Body of pancreas (tissue), 4 donors: ENCODE measurements at regions not wholly inside any gene's neighbourhood (a gene's known extent, or its start where the extent isn't known, plus 50 kb on each side); places are given as distances from the start of the nearest gene placed in this dataset.

Source experiments
- ATAC-seq: fragments of 150-250 bp; one replicate; pipeline ENCODE4 v1.9.1; 2016
- DNase-seq, 4 donors: peaks; one replicate each; pipeline ENCODE4 v3.0.0-alpha.2; 2019
- H3K27ac ChIP-seq, 4 donors: fragments of 200-600 bp; sonication (generic); 1 replicate in 3 of 4; 2 replicates in 1 of 4; pipeline versions ENCODE4 v1.5.1 to v1.6.1; 2016 to 2019; ENCODE audit warnings: mild to moderate bottlenecking in 1 of 4, mixed read lengths in 1 of 4, moderate library complexity in 1 of 4
- H3K27me3 ChIP-seq, 2 donors: fragments of 200-600 bp; sonication (generic); one replicate each; pipeline ENCODE4 v1.6.0; 2016; ENCODE audit warnings: mild to moderate bottlenecking in 1 of 2
- H3K36me3 ChIP-seq, 2 donors: fragments of 200-600 bp; sonication (generic); replicated peaks in 1 of 2; 2 replicates each; pipeline ENCODE4 v1.5.1; 2016; ENCODE audit warnings: low read depth in 2 of 2; ENCODE audit not compliant: insufficient read depth in 1 of 2
- H3K4me1 ChIP-seq: fragments of 200-600 bp; sonication (generic); one replicate; pipeline ENCODE4 v1.6.0; 2016
- H3K4me3 ChIP-seq, 2 donors: fragments of 200-600 bp; sonication (generic); 1 replicate in 1 of 2; 2 replicates in 1 of 2; pipeline ENCODE4 v1.5.1; 2016 to 2019
- H3K9me3 ChIP-seq, 3 donors: fragments of 200-600 bp; sonication (generic); 1 replicate in 2 of 3; 2 replicates in 1 of 3; pipeline ENCODE4 v1.5.1; 2016
- POLR2A ChIP-seq, 3 donors: fragments of 450-650 bp; IDR thresholded peaks; one replicate each; pipeline ENCODE4 v1.6.1; 2016; ENCODE audit warnings: antibody characterized with exemption in 3 of 3, mild to moderate bottlenecking in 2 of 3
- WGBS, 2 donors: methylation state at CpG; one replicate each; pipeline ENCODE4 v1.1.5; 2017; 5-methylcytosine and 5-hydroxymethylcytosine counted together
- intact Hi-C: fragments of 100-400 bp; cut with DNase I; formaldehyde crosslinking; loops from one replicate; pipeline ENCODE4 v1.15.1; 2023
- TF ChIP-seq, protein P1 (sequence below), 7 experiments: fragments of 450-650 bp in 4 of 7; fragments of 200-600 bp in 3 of 7; sonication (generic) in 3 of 7; IDR thresholded peaks; one replicate each; pipeline ENCODE4 v1.5.1; 2016 to 2019; ENCODE audit warnings: antibody characterized with exemption in 7 of 7

DNA sequence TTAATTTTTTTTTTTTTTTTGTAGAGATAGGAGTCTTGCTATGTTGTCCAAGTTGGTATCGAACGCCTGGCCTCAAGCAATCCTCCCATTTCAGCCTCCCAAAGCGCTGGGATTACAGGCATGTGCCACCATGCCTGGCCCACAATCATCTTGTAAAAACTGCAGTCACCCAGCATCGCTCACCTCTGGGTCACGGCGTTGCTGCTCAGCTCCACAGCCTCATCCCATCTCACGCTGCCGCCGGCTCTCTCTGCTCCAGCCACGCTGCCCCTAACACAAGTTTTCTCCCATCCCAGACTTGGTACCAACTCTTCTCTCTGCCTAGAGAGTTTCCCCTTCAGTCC, 69.2 kb downstream of the MAP1LC3B2 start:
- TF ChIP-seq, protein P1, sequence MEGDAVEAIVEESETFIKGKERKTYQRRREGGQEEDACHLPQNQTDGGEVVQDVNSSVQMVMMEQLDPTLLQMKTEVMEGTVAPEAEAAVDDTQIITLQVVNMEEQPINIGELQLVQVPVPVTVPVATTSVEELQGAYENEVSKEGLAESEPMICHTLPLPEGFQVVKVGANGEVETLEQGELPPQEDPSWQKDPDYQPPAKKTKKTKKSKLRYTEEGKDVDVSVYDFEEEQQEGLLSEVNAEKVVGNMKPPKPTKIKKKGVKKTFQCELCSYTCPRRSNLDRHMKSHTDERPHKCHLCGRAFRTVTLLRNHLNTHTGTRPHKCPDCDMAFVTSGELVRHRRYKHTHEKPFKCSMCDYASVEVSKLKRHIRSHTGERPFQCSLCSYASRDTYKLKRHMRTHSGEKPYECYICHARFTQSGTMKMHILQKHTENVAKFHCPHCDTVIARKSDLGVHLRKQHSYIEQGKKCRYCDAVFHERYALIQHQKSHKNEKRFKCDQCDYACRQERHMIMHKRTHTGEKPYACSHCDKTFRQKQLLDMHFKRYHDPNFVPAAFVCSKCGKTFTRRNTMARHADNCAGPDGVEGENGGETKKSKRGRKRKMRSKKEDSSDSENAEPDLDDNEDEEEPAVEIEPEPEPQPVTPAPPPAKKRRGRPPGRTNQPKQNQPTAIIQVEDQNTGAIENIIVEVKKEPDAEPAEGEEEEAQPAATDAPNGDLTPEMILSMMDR (IDR thresholded peaks at IDR 0.05): no peak
- TF ChIP-seq POLR2A (IDR thresholded peaks at IDR 0.05): no peak
- peaks cover 40% of the 10 kb centered on the region for H3K4me1 ChIP-seq
- no peak for ATAC-seq
- WGBS, 2 donors: 90 to 92% methylated on average over 10 of the region's 10 CpGs
- intact Hi-C loops: no loop called here
- H3K36me3 ChIP-seq: no peaks in the 10 kb centered on the region
- H3K9me3 ChIP-seq: no peaks in the 10 kb centered on the region
- no peak overlapping the region for H3K4me3 ChIP-seq
- H3K27ac ChIP-seq: peak overlapping the region in 3 of 4 donors; percentile 23 to 49 (median 31)
- H3K27me3 ChIP-seq: no peaks in the 10 kb centered on the region
- DNase-seq: no peak
